Endothelial cell of umbilical vein (primary cell): ENCODE measurements at regions not wholly inside any gene's neighbourhood (a gene's known extent, or its start where the extent isn't known, plus 50 kb on each side); places are given as distances from the start of the nearest gene placed in this dataset.

ENCODE experiments used
- BruUV-seq: library from RNA; stranded (reverse); fragments of 400-500 nt; replicated peaks from 2 replicates; lab custom pipeline; 2021; lab: Mats Ljungman, UMichigan
- CTCF ChIA-PET: fragments of 300-600, 350-600 bp; sonication (Branson Sonifier 250); formaldehyde crosslinking; loops from one replicate; lab custom pipeline; 2021; ENCODE audit warnings: antibody characterized with exemption, inconsistent platforms; lab: Charles Lee
- POLR2A ChIA-PET: fragments of 300-600, 350-600 bp; sonication (Branson Sonifier 250); formaldehyde crosslinking; loops from one replicate; lab custom pipeline; 2021; ENCODE audit warnings: antibody characterized with exemption, inconsistent platforms; lab: Charles Lee
- DNase-seq: peaks from one replicate; pipeline ENCODE4 v3.0.0-alpha.2; 2011; ENCODE audit warnings: low read depth, low spot score
- FAIRE-seq: peaks from 2 replicates; lab custom pipeline; 2011; peaks lifted over from hg19 to GRCh38; lab: Jason Lieb, UNC
- H2AFZ ChIP-seq: 2 replicates; pipeline ENCODE4 v1.6.0; 2012; ENCODE audit warnings: low read depth, low read length, control low read depth, inconsistent platforms
- H3K27ac ChIP-seq: 2 replicates; pipeline ENCODE4 v1.5.1; 2011; ENCODE audit warnings: low read depth, mild to moderate bottlenecking, control low read depth, low read length, moderate library complexity; ENCODE audit not compliant: insufficient read depth
- H3K27me3 ChIP-seq, 2 experiments: 2 replicates each; pipeline versions ENCODE4 v1.6.0 to v1.6.1; 2011; ENCODE audit warnings: low read length in 2 of 2, mixed read lengths in 1 of 2; ENCODE audit not compliant: control insufficient read depth in 2 of 2, insufficient read depth in 2 of 2
- H3K36me3 ChIP-seq, 2 experiments: 2 replicates in 1 of 2; 3 replicates in 1 of 2; pipeline ENCODE4 v1.5.1; 2011; ENCODE audit warnings: low read length in 2 of 2, mild to moderate bottlenecking in 1 of 2, moderate library complexity in 1 of 2; ENCODE audit not compliant: control insufficient read depth in 2 of 2, insufficient read depth in 2 of 2; ENCODE audit errors: extremely low read depth in 1 of 2
- H3K4me1 ChIP-seq: 3 replicates; pipeline ENCODE4 v1.5.1; 2011; ENCODE audit warnings: mild to moderate bottlenecking, low read length; ENCODE audit not compliant: control insufficient read depth, insufficient read depth; ENCODE audit errors: extremely low read depth
- H3K4me2 ChIP-seq: 2 replicates; pipeline ENCODE4 v1.6.1; 2011; ENCODE audit warnings: low read length, control low read depth, mixed read lengths; ENCODE audit not compliant: insufficient read depth
- H3K4me3 ChIP-seq, 3 experiments: fragments of 200-600 bp in 1 of 3; sonication (generic), shearing (Covaris generic) in 1 of 3; replicated peaks in 1 of 3; 2 replicates each; pipeline ENCODE4 v1.5.1; 2011 to 2016; ENCODE audit warnings: control low read depth in 3 of 3, low read length in 3 of 3, mild to moderate bottlenecking in 2 of 3, inconsistent platforms in 1 of 3, low read depth in 1 of 3, moderate library complexity in 1 of 3; ENCODE audit not compliant: insufficient read depth in 1 of 3
- H3K79me2 ChIP-seq: 2 replicates; pipeline ENCODE4 v1.6.0; 2012; ENCODE audit warnings: low read length, inconsistent platforms; ENCODE audit not compliant: control insufficient read depth, insufficient read depth
- H3K9ac ChIP-seq: replicated peaks from 2 replicates; pipeline ENCODE3; 2011; ENCODE audit warnings: low read length, control low read depth; ENCODE audit not compliant: insufficient read depth; ENCODE audit errors: extremely low read depth
- H3K9me1 ChIP-seq: replicated peaks from 3 replicates; pipeline ENCODE4 v1.6.0; 2011; ENCODE audit warnings: mild to moderate bottlenecking, low read length; ENCODE audit not compliant: control insufficient read depth, insufficient read depth; ENCODE audit errors: extremely low read depth
- H3K9me3 ChIP-seq: replicated peaks from 2 replicates; pipeline ENCODE4 v1.5.1; 2012; ENCODE audit warnings: low read length, inconsistent platforms; ENCODE audit not compliant: control insufficient read depth, insufficient read depth
- H4K20me1 ChIP-seq: replicated peaks from 2 replicates; pipeline ENCODE3; 2011; ENCODE audit warnings: mild to moderate bottlenecking, low read length; ENCODE audit not compliant: control insufficient read depth, insufficient read depth; ENCODE audit errors: extremely low read depth
- EZH2 ChIP-seq: IDR thresholded peaks from 2 replicates; pipeline ENCODE4 v1.6.1; 2012; ENCODE audit warnings: borderline replicate concordance, low read depth, mild to moderate bottlenecking, moderate library complexity, low read length, inconsistent platforms; ENCODE audit not compliant: severe bottlenecking
- FOS ChIP-seq: IDR thresholded peaks from 2 replicates; pipeline ENCODE4 v1.6.1; 2011; ENCODE audit warnings: mild to moderate bottlenecking, low read length, moderate library complexity, borderline replicate concordance; ENCODE audit not compliant: insufficient read depth
- GATA2 ChIP-seq: IDR thresholded peaks from 2 replicates; pipeline ENCODE4 v1.7.0; 2011; ENCODE audit warnings: low read depth, mild to moderate bottlenecking, moderate library complexity, mixed read lengths, low read length; ENCODE audit not compliant: insufficient read length, insufficient read depth
- JUN ChIP-seq: IDR thresholded peaks from 2 replicates; pipeline ENCODE4 v1.6.1; 2011; ENCODE audit warnings: borderline replicate concordance, low read depth; ENCODE audit not compliant: insufficient read length, insufficient read depth
- MYC ChIP-seq: IDR thresholded peaks from one replicate; pipeline ENCODE4 v1.6.1; 2011; ENCODE audit warnings: mild to moderate bottlenecking, low read depth, low read length
- POLR2A ChIP-seq: IDR thresholded peaks from 2 replicates; pipeline ENCODE4 v1.6.1; 2012; ENCODE audit warnings: low read depth, mild to moderate bottlenecking, control low read depth, low read length
- POLR2AphosphoS5 ChIP-seq: IDR thresholded peaks from 2 replicates; pipeline ENCODE4 v1.6.1; 2012; ENCODE audit warnings: low read depth, mild to moderate bottlenecking, control low read depth, low read length, moderate library complexity; ENCODE audit not compliant: insufficient read depth
- dilution Hi-C: fragments of 300-500 bp; cut with MboI; formaldehyde crosslinking; loops from one replicate; pipeline ENCODE4 v1.15.0; 2019; ENCODE audit warnings: low sequenced_read_pairs; ENCODE audit not compliant: extremely low pct_ligation_motif_present
- intact Hi-C: fragments of 100-400 bp; cut with micrococcal nuclease; formaldehyde crosslinking; loops from one replicate; pipeline ENCODE4 v1.10.0; 2022
- TF ChIP-seq, protein P1 (sequence below): IDR thresholded peaks from 2 replicates; pipeline ENCODE4 v1.6.1; 2011; ENCODE audit not compliant: insufficient read depth, insufficient read length
- TF ChIP-seq, protein P2 (sequence below), 2 donors: IDR thresholded peaks; 1 replicate in 1 of 2; 2 replicates in 1 of 2; pipeline ENCODE4 v1.5.1; 2011; ENCODE audit warnings: low read length in 2 of 2, mild to moderate bottlenecking in 2 of 2, moderate library complexity in 2 of 2, control low read depth in 1 of 2, inconsistent platforms in 1 of 2, low read depth in 1 of 2; ENCODE audit not compliant: insufficient read depth in 1 of 2; ENCODE audit errors: extremely low read depth in 1 of 2

DNA sequence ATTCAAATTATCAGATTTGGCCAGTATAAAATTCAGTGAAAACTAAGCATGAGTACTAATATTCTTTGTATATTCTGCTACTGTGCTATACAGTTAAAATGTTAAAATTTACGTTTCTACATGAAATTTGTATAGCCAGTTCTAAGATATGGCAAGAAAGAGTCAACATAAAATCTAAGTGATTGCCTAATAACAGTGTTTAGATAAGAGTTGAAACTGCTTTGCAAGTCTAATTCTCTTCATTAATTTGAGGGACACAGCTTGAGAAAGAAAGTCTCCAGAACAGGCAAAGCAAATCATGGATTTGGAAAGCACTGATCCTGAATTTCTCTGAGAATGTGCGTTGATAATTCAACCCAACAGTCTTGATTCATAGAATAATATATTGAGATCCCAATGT lies 630.9 kb upstream of the USP24 start:
- BruUV-seq: no TSS peak
- FAIRE-seq: no peak
- no peak overlapping the region for H3K9ac ChIP-seq
- no peaks in the 10 kb centered on the region for H4K20me1 ChIP-seq
- no peak for TF ChIP-seq GATA2
- TF ChIP-seq EZH2: no peak
- TF ChIP-seq FOS: no peak
- TF ChIP-seq, protein P1, sequence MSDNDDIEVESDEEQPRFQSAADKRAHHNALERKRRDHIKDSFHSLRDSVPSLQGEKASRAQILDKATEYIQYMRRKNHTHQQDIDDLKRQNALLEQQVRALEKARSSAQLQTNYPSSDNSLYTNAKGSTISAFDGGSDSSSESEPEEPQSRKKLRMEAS: no peak
- TF ChIP-seq, protein P2, sequence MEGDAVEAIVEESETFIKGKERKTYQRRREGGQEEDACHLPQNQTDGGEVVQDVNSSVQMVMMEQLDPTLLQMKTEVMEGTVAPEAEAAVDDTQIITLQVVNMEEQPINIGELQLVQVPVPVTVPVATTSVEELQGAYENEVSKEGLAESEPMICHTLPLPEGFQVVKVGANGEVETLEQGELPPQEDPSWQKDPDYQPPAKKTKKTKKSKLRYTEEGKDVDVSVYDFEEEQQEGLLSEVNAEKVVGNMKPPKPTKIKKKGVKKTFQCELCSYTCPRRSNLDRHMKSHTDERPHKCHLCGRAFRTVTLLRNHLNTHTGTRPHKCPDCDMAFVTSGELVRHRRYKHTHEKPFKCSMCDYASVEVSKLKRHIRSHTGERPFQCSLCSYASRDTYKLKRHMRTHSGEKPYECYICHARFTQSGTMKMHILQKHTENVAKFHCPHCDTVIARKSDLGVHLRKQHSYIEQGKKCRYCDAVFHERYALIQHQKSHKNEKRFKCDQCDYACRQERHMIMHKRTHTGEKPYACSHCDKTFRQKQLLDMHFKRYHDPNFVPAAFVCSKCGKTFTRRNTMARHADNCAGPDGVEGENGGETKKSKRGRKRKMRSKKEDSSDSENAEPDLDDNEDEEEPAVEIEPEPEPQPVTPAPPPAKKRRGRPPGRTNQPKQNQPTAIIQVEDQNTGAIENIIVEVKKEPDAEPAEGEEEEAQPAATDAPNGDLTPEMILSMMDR (IDR thresholded peaks at IDR 0.05; ENCODE audit: extremely low read depth in 1 of 2, insufficient read depth in 1 of 2, low read depth in 1 of 2, low read length in 2 of 2): no peak
- TF ChIP-seq JUN: no peak
- no peak for TF ChIP-seq POLR2AphosphoS5
- no peak for TF ChIP-seq MYC
- TF ChIP-seq POLR2A: no peak
- intact Hi-C loops (no loop called here), dilution Hi-C loops (no loop called here)
- H3K4me2 ChIP-seq: no peak overlapping the region
- H3K27me3 ChIP-seq: no peaks in the 10 kb centered on the region
- H3K27ac ChIP-seq: no peak overlapping the region
- DNase-seq: no peak
- no peaks in the 10 kb centered on the region for H3K4me1 ChIP-seq
- no peak overlapping the region for H3K4me3 ChIP-seq
- no peaks in the 10 kb centered on the region for H3K9me1 ChIP-seq
- H3K9me3 ChIP-seq: no peaks in the 10 kb centered on the region
- H3K79me2 ChIP-seq: no peaks in the 10 kb centered on the region
- ChIA-PET CTCF (no interaction called here), POLR2A (no interaction called here)
- H2AFZ ChIP-seq: no peak overlapping the region
- H3K36me3 ChIP-seq: no peaks in the 10 kb centered on the region
